GM04504 (cell line): ENCODE measurements at regions not wholly inside any gene's neighbourhood (a gene's known extent, or its start where the extent isn't known, plus 50 kb on each side); places are given as distances from the start of the nearest gene placed in this dataset.

ENCODE experiments used
- DNase-seq: peaks from one replicate; pipeline ENCODE4 v3.0.0-alpha.2; 2012; ENCODE audit warnings: low read depth

GRCh38 chr15:99508852-99509251 is 56.9 kb upstream of the MEF2A start:
- DNase-seq: no peak

GRCh38 chr15:99509686-99510461 is 55.9 kb upstream of the MEF2A start:
- DNase-seq: no peak

- peak; percentile 24 for DNase-seq
Measured at GRCh38 chr15:99511531-99511865, 54.3 kb upstream of the MEF2A start.

GRCh38 chr15:99511866-99512661 is 53.7 kb upstream of the MEF2A start:
- DNase-seq: no peak

GRCh38 chr15:99514306-99514705 is 51.5 kb upstream of the MEF2A start:
- DNase-seq: no peak
